Esophagus muscularis mucosa (tissue), 3 donors: ENCODE measurements at regions not wholly inside any gene's neighbourhood (a gene's known extent, or its start where the extent isn't known, plus 50 kb on each side); places are given as distances from the start of the nearest gene placed in this dataset.
"Not testable (repeated sequence)": the region's sequence is repeated elsewhere in the genome, so short reads cannot be mapped to it uniquely, and the experiment has no call there.

Experiments
- POLR2A ChIP-seq: fragments of 450-650 bp; IDR thresholded peaks from one replicate; pipeline ENCODE4 v1.6.1; 2017; ENCODE audit warnings: antibody characterized with exemption, moderate library complexity, mild to moderate bottlenecking, low read depth
- POLR2AphosphoS5 ChIP-seq, 2 donors: sonication (generic); formaldehyde crosslinking; IDR thresholded peaks; one replicate each; pipeline ENCODE4 v1.6.1; 2017; ENCODE audit warnings: antibody characterized with exemption in 2 of 2
- TF ChIP-seq, protein P1 (sequence below), 3 experiments: fragments of 200-600 bp in 2 of 3; fragments of 450-650 bp in 1 of 3; sonication (generic) in 2 of 3; IDR thresholded peaks; one replicate each; pipeline ENCODE4 v1.5.1; 2017 to 2019; ENCODE audit warnings: antibody characterized with exemption in 3 of 3, mild to moderate bottlenecking in 2 of 3, moderate library complexity in 1 of 3

DNA sequence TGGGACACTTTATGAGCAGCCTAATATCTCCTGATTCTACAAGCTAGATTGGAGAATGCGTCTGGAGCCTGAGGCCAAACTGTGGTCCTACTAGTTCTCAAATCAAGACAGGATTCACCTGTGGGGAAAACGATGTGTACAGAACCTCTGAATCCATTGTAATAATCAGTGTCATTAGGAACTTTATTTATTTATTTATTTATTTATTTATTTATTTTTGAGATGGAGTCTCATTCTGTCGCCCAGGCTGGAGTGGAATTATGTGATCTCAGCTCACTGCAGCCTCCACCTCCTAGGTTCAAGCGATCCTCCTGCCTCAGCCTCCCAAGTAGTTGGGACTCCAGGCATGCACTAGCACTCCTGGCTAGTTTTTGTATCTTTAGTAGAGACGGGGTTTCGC lies 52.6 kb upstream of the KIF26B start:
- TF ChIP-seq, protein P1, sequence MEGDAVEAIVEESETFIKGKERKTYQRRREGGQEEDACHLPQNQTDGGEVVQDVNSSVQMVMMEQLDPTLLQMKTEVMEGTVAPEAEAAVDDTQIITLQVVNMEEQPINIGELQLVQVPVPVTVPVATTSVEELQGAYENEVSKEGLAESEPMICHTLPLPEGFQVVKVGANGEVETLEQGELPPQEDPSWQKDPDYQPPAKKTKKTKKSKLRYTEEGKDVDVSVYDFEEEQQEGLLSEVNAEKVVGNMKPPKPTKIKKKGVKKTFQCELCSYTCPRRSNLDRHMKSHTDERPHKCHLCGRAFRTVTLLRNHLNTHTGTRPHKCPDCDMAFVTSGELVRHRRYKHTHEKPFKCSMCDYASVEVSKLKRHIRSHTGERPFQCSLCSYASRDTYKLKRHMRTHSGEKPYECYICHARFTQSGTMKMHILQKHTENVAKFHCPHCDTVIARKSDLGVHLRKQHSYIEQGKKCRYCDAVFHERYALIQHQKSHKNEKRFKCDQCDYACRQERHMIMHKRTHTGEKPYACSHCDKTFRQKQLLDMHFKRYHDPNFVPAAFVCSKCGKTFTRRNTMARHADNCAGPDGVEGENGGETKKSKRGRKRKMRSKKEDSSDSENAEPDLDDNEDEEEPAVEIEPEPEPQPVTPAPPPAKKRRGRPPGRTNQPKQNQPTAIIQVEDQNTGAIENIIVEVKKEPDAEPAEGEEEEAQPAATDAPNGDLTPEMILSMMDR (IDR thresholded peaks at IDR 0.05), result not testable (repeated sequence)
- not testable (repeated sequence) for TF ChIP-seq POLR2AphosphoS5 (IDR thresholded peaks at IDR 0.05); POLR2A
